Suprapubic skin (tissue), 3 donors: ENCODE measurements at regions not wholly inside any gene's neighbourhood (a gene's known extent, or its start where the extent isn't known, plus 50 kb on each side); places are given as distances from the start of the nearest gene placed in this dataset.

Experiments used
- CTCF ChIP-seq, 2 donors: fragments of 200-600 bp in 1 of 2; fragments of 450-650 bp in 1 of 2; sonication (generic) in 1 of 2; IDR thresholded peaks; one replicate each; pipeline ENCODE4 v1.5.1; 2016 to 2019; ENCODE audit warnings: antibody characterized with exemption in 2 of 2, mild to moderate bottlenecking in 1 of 2, moderate library complexity in 1 of 2
- EP300 ChIP-seq: sonication (generic); formaldehyde crosslinking; IDR thresholded peaks from one replicate; pipeline ENCODE4 v1.6.1; 2017; ENCODE audit warnings: antibody characterized with exemption

- TF ChIP-seq EP300 = no peak
- TF ChIP-seq CTCF (IDR thresholded peaks at IDR 0.05) = no peak
Measured at GRCh38 chr10:121051696-121052279, 200.6 kb downstream of the WDR11 start.
